Embryonic facial prominence (tissue), 1 donor: ENCODE measurements at regions not wholly inside any gene's neighbourhood (a gene's known extent, or its start where the extent isn't known, plus 50 kb on each side); places are given as distances from the start of the nearest gene placed in this dataset.

Experiments
- DNase-seq: peaks from one replicate; pipeline ENCODE4 v3.0.0-alpha.2; 2016; ENCODE audit errors: extremely low spot score

DNA sequence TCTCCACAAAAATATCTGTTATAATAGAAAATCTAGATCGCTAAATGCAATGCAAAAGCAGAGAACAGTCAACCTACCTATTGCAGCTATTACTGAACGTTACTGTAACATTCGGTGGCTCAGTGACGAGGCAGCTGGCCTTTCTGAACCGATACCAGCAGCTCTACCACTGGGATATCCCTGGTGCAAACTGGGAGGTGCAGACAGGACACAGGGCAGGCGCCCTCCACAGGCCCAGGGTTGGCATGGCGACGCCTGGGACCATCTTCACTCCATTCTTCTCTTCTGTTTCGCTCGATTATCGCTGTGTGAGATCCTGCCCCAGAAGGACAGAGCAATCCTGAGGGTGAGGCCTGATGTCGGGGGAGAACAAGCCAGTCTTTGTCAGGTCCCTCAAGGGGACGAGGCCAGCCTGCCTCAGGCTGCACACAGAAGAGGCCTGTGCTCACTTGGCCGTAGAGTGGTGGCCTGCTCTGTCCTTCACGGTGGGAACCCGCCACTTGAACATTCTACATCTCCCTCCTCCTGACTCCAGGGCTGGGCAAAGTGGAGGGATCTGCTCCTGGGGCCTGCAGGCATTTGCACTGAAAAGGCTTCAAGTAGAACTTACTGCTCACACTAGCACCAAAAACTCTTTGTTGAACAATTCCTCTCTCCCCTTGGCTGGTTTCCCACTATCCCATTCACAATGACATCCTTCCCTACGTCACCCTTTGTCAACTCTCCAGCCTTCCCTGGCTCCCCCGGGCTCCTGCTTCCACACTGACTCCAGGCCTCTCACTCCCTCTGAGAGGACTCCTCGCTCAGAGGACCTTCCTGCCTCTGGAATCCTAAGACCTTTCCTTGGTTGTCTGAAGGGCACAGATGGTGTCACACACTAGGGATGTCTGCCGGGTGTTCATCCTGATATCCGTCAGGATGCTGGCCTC lies 49.7 kb downstream of the CYRIA start:
- no peak for DNase-seq

DNA sequence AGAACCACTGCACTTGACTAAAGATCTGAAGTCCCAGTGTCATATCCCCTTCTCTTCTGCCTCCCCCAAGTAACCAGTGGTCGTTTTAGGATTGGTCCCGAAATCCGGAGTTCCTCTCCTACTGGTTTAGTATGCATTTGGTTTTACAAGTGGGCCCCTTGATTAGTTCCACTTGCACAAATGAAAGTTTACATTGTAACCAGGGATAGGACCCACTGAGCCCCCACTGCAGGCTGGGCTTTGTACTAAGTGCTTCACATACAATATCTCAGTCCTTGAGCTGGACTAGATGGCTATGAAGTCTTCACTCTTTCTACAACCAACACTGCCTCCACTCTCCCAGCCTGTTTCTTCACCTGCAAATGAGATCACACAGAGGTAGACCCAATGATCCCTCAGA lies 50.4 kb downstream of the CYRIA start:
- no peak for DNase-seq

DNA sequence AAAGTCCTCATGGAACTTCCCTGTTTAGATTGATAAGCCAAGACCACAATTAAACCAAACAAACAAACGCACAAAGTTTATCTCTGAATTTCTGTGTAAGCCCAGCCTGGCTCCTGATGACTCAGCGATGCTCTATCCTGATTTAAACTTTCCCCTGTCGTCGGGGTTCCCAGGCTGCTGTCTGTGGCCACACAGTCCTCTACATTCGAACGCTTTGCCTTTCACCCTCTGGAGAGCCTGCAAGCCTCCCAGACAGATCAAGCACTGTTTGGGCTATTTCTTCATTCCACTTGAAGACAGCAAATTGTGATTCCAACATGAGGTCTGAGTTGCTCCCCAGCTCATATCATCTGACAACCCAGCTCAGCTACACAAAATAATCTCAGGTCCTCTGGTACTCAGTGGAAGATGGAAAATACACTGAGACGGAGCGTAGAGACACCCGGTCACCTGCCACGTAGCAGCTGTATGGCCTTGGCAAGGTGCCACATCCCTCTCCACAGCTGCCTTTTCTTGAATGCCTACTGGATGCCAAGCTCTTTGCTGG lies 51.2 kb downstream of the CYRIA start:
- no peak for DNase-seq

DNA sequence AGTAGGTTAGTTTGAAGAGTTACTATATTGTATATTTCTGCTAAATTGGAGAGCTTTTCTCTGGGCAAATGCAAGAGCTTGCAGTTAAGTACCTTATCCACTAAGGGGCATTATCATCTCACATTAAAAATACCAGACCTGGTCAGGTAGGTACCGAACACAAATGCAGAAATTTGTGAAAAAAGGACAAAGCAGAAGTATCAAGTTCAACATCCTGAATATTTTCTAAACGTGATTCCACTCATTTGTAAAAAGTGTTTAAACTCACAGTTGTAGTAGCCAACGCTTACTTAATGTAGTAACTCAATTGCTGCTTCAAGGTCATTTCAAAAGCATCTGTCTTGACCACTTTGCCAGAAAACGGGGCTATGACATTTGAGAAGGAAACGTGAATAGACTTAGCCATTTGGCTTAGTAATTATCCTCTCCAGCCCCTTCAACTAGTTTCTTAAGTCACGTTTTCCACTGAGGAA lies 52.1 kb downstream of the CYRIA start:
- peak; percentile 22 for DNase-seq

DNA sequence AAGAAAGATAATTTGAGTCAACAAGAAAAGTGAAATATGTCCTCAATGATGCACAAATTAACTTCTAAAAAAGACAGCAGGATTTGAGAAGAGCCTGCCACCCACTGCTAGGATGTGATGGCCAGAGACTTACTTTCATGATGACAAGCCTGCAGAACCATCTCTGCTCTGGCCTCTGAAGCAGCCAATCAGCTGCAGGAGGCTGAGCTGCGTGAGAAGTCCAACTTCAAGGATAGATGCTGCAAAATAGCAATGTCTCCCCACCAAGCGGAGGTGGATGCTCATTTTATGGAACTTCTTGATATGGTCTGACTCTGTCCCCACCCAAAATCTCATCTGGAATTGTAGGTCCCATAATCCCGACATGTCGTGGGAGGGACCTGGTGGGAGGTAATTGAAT lies 53.1 kb downstream of the CYRIA start:
- DNase-seq: no peak

DNA sequence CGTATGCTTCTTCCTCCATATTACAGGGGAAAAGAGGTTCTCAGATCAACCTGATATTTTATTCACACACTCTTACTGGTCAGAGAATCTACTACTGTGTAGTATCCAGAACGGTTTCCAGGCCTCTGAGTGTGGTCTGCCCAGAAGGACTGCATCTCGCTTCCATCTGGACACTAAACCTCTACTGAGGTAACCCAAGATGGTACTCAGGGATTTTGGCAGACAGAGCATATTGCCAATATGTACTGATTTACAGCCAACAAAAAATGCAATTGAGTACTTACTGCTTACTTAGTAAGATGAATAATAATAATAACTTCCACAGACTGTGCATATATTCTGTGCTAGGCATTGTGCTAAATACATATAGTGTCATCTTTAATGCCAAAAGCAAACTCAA lies 55.8 kb downstream of the CYRIA start:
- no peak for DNase-seq

DNA sequence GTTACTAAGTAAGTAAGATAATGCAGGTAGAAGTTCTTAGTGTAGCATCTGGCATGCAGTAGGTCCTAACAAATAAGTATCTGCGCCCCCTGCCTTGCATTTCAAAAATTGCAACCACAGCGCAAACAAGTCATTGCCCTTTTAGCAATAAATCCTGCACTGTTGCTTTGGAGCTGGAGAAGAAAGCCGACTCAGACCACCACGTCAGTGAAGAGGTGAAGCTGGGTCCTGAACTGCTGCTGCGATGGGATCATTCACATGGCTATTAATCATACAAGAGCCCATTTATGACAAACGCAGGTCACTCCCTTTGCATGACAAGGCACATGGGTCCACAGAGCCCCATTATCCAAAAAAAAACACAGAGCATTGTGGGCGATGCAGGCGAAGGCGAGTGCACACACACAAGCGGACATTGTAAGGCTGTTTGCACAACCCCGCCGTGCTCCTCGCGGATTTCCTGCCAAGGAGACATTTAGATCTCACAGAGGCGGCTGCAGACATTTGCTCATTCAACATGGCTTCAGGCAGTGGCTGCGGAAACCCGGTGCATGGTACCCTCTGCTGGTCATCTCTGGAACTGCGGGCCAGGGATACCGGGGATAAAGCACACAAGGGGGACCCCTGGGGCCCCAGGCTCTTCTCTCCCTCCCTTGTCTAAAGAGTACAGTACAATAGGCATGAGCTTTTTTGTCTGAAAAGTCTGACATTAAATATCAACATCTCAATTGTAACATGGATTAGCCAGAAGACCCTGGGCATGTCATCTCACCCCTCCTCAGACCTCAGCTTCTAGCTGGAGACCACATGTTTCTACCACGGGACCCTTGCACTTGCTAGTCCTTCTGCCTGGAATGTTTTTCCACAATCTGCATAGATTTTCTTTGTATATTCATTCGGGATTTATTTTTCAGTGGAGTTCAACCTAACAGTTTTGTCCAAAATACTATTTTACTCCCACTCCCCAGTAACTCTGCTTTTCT lies 56.7 kb downstream of the CYRIA start:
- DNase-seq: peak; percentile 66

DNA sequence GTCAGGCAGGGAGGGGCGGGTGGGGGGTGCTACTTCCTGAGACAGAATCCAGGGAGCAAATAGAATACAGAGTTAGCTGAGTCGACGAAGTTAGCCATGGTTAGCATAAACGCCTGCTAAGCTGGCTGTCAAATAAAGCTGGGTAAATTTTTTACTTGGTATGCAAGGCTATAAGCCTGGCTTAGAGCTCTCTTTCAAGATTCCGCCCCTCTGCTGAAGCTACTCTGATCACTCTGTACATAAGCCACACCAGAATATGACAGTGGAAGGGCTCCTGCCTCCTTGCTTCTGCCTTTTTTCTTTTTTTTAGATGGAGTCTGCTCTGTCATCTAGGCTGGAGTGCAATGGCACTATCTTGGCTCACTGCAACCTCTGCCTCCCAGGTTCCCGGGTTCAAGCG lies 58.3 kb downstream of the CYRIA start:
- no peak for DNase-seq

DNA sequence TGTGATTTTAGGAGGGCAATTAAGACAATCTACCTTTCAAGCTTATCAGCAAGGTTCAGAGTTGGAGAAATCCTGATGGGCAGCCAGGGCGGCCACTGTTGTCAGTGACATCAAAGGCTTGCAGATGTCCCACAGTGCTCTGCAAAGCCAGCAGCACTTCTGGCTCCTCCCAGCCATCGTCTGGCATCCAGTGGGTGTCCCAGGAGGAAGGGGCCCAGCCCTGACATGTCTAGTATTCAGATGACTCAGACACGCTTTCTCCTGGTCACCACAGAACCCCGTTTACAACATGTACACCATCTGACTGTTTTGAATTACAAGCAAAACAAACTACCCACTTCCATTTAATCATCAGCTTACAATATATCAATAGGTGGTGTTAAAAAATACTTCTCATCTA lies 61.4 kb downstream of the CYRIA start:
- no peak for DNase-seq

DNA sequence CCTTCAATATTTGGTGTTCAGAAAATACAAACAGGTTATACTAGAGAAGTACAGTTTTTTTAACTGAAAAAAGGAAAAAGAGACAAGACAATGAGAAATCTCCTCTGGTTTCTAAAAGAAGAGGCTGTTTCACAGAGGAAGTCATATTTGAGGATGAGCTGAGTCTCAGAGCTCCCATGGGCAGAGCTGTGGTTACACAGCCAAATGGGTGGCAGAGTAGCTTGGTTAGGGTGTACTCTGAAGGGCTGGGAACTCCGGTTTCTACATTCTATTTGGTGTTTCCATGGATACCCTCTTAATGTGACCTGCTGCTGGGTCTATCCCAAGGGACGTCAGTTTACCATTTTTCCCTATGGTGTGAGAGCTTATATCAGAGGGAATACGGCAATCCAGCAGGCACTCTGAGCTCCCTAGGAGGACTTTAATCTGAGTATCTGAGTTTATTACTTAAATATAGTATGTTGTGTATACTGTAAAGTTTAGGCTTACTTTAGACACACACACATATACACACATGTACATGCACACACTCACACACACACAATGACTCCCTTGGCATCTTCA lies 74.2 kb downstream of the CYRIA start:
- no peak for DNase-seq

DNA sequence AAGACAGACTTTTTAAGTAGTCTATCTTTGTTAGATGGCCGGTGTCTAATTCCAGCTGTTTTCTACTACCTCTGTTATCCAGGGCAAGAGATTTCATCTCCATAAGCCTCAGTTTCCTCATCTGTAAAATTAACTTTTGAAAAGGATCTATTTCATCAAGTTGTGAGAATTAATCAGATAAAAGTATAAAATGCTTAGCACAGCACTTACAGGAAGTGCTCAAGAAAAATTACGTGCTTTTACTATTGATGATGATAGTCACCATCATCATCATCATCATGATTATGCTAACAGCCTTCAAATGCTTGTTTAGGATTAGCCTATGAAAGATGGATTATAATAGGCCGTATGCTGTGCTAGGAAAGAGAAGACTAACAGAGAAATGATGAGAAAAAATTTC lies 76.2 kb downstream of the CYRIA start:
- DNase-seq: no peak

DNA sequence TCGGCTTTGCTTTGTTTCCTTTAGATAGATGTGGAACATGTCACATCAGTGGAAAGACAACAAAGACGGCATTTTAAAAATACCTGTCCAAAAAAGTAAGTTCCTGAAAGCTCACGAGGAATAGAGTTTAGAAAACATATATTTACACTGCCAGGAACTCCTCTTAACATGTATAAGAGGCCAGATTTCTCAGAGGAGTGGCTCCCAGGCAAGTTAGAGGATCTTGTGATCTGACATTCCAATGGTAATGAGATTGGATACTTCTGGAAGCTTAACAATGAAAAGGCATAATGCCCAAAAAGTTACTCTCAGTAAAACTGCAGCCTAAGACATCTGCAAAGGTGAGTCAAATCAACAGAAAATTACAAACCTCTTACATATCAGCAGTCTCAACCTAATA lies 77.1 kb downstream of the CYRIA start:
- DNase-seq: no peak

DNA sequence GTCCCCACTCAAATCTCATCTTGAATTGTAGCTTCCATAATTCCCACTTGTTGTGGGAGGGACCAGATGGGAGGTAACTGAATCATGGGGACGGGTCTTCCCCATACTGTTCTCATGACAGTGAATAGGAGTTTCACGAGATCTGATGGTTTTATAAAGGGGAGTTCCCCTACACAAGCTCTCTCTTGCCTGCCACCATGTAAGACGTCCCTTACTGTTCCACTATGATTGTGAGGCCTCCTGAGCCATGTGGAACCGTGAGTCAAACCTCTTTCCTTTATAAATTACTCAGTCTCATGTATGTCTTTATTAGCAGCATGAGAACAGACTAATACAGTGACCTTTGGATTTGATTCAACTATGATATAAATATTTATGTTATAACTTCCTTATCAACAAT lies 78.0 kb downstream of the CYRIA start:
- DNase-seq: no peak

DNA sequence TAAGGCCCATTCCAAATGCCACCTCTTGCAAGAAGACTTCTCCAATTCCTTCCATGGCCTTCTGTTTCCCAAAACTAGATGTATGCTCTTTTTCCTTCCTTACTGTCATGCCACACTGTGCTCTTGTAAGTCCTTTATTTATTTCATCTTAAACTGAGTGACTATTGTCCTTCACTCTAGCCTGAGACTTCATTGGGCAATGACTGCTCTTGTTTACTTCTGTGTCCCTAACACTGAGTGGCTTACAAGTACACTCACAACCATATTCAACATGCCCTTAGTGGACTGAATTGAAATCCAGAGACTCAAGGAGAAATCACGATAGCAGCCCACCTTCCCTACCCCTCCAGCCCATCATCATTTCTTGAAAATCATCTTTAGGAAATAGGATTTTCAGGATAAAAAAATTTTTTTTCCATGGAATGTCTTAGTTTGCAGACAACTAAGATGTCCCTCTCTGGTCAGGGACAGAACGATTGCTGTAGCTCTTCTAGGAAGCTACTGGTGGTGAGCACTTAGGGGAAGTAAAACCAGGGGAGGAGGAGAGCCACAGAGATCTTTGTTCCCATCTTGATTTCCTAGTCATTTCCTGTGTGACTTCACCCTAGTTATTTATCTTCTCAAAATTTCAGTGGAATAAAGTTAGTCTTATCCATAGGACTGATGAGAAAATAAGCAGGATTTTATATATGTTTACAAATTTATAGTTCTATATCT lies 80.7 kb downstream of the CYRIA start:
- no peak for DNase-seq

DNA sequence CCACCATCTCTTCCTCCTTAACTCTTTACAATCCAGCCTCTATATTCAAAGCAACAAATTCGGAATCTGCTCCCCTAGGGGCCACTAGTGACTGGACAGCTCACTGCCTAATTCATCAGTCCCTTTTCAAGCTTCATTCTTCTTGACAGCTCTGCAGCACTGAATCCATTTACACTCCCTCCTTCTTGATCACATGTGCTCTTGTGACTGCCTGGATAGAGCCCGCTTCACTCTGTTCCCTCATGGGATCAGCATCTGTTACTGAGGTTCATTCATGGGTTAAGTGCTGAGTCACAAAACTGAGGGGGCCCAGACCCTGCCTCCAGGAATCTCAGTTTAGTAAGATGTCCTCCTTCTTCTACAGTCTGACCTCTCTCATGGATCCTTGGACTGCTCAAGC lies 81.5 kb downstream of the CYRIA start:
- DNase-seq: no peak

DNA sequence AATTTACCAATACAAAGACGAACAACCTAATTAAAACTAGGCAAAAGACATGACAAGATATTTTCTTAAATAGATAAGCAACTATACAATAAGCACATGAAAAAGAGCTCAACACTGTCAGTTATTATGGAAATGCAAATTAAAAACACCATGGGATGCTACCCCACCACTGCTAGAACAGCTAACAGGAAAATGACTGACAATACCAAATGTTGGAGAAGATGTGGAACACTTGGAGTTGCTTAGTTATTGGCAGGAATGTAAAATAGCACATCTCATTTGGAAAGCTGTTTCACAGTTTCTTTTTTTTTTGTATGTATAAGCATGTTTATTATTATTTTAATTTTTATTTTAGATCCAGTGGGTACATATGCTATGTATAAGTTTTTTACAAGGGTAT lies 84.4 kb downstream of the CYRIA start:
- DNase-seq: no peak

DNA sequence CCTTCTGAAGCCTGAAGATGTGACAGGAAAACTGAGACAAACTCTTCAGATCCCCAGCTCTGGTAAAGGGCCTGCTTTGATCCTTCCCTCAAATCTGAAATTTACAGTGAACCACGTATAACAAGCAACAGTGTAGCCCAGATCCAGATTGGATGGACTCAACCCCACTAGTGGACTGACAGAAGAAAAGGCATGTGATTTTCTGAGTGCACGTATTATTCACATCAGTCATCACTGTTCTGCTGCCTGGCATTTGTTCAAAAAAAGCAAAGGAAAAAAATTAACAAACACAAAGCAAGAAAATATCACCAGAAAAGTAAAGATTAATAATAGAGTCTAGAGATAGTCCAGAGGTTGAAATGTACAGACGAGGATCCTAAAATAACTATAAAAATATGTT lies 87.6 kb downstream of the CYRIA start:
- no peak for DNase-seq

DNA sequence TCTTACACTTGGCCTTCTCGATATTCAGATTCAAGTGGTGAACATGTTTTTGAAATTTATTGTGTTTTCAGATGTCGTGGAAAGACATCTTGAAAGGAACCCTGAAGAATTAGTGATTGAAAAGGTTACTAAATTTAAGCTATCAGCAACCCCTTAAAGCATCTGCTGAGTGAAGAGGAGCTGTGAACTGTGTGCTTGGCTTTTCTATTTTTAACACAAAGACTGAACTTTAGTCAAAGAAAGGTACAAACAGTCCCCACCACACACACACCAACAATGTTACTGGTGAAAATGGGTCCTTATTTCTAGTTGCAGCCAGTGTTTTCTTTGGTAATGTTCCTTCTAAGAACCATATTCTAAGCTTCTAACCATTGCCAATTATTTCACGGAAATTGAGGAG lies 95.1 kb downstream of the CYRIA start:
- no peak for DNase-seq

DNA sequence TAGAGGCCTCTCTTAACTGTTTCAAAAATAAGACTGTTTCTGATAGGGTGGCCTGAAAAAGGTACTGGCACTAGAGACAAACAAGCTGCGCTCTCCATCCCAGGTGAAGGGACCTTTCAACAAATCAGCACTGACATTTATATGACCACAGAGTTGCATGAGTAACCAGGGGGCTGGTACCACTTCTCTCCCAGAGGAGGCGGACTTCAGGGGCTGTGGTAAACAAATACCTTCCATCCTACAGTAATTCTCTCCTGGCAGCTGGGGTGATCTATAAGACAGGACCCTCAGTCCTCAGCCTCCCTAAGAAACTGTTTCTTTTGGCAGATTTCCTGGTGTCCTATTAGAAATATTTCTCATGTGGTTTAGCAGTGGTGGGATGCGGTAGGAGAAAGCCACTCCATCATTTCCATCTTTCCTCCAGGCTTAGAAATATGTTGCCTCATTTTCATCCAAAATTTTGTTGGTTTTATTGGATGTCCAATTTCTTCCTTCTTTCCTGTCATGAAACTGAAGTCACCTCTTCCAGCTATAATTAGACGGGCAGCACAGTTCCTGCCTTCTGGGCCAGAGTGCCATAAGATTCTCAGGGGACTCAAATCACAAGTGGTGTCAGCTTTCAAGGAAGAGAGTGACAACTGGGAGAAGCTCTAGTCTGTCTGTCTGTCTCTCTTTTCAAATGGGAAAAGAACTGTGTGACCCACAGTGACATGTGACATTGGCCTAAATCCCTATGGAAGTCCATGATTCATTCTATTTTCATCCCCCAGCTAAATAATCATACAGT lies 96.4 kb downstream of the CYRIA start:
- no peak for DNase-seq

DNA sequence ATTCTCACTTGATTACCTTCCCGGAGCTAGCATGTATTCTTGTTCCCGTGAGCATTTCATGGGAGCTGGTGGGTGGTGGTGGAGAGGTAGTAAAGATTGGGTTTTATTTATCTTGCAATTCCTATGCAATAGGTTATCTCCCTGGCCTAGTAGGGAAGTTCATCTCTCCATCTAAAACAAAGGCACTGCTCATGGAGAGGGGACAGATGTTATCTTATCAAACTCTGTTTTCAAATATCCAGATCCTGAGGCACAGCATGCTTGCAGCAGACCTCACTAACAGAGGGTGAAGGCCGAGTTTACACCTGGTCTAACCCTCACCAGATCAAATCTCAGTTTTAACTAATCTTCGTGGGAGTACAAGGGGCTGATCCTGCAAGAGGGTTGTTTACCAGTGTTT lies 98.9 kb downstream of the CYRIA start:
- no peak for DNase-seq
